ENCODE measurements at regions not wholly inside any gene's neighbourhood (a gene's known extent, or its start where the extent isn't known, plus 50 kb on each side); places are given as distances from the start of the nearest gene placed in this dataset.

GRCh38 chr6:21371061-21371460 lies 222.5 kb upstream of the SOX4 start:
- no peak for TF ChIP-seq CTCF (IDR thresholded peaks at IDR 0.05)
- TF ChIP-seq POLR2A (IDR thresholded peaks at IDR 0.05), result no peak
- DNase-seq, result no peak
- H3K27ac ChIP-seq, result no peak overlapping the region
- H3K36me3 ChIP-seq, result no peaks in the 10 kb centered on the region
- H3K4me1 ChIP-seq, result no peaks in the 10 kb centered on the region
- no peak overlapping the region for H3K4me3 ChIP-seq
- H3K27me3 ChIP-seq, result no peaks in the 10 kb centered on the region
- H3K9me3 ChIP-seq, result no peaks in the 10 kb centered on the region

GRCh38 chr6:21371676-21372171 lies 221.8 kb upstream of the SOX4 start:
- Histone ChIP-seq H3K36me3 (no peaks in the 10 kb centered on the region), H3K27ac (no peak overlapping the region), H3K27me3 (no peaks in the 10 kb centered on the region), H3K4me1 (no peaks in the 10 kb centered on the region), H3K9me3 (no peaks in the 10 kb centered on the region), H3K4me3 (no peak overlapping the region)
- TF ChIP-seq CTCF (IDR thresholded peaks at IDR 0.05), result no peak
- no peak for TF ChIP-seq POLR2A (IDR thresholded peaks at IDR 0.05)
- DNase-seq, result no peak

- H3K27ac ChIP-seq, result no peak overlapping the region
- no peaks in the 10 kb centered on the region for H3K9me3 ChIP-seq
- H3K4me1 ChIP-seq, result no peaks in the 10 kb centered on the region
- TF ChIP-seq CTCF (IDR thresholded peaks at IDR 0.05), result no peak
- no peak for TF ChIP-seq POLR2A (IDR thresholded peaks at IDR 0.05)
- no peaks in the 10 kb centered on the region for H3K27me3 ChIP-seq
- DNase-seq, result no peak
- no peak overlapping the region for H3K4me3 ChIP-seq
- H3K36me3 ChIP-seq, result no peaks in the 10 kb centered on the region
These were observed 218.1 kb upstream of the SOX4 start for GRCh38 chr6:21375151-21376116.

GRCh38 chr6:21377356-21377755 lies 216.2 kb upstream of the SOX4 start:
- no peak for DNase-seq
- no peak for TF ChIP-seq POLR2A (IDR thresholded peaks at IDR 0.05)
- Histone ChIP-seq H3K27ac (no peak overlapping the region), H3K4me3 (no peak overlapping the region), H3K27me3 (no peaks in the 10 kb centered on the region), H3K9me3 (no peaks in the 10 kb centered on the region), H3K36me3 (no peaks in the 10 kb centered on the region), H3K4me1 (no peaks in the 10 kb centered on the region)

- Histone ChIP-seq H3K36me3 (no peaks in the 10 kb centered on the region), H3K27ac (no peak overlapping the region), H3K9me3 (no peaks in the 10 kb centered on the region), H3K4me3 (no peak overlapping the region), H3K4me1 (no peaks in the 10 kb centered on the region), H3K27me3 (no peaks in the 10 kb centered on the region)
- TF ChIP-seq POLR2A (IDR thresholded peaks at IDR 0.05), result no peak
- no peak for TF ChIP-seq CTCF (IDR thresholded peaks at IDR 0.05)
- no peak for DNase-seq
These were observed 212.1 kb upstream of the SOX4 start for GRCh38 chr6:21381331-21381963.

All from Peyer's patch (tissue), 4 donors.